ENCODE measurements at regions not wholly inside any gene's neighbourhood (a gene's known extent, or its start where the extent isn't known, plus 50 kb on each side); places are given as distances from the start of the nearest gene placed in this dataset.

DNA sequence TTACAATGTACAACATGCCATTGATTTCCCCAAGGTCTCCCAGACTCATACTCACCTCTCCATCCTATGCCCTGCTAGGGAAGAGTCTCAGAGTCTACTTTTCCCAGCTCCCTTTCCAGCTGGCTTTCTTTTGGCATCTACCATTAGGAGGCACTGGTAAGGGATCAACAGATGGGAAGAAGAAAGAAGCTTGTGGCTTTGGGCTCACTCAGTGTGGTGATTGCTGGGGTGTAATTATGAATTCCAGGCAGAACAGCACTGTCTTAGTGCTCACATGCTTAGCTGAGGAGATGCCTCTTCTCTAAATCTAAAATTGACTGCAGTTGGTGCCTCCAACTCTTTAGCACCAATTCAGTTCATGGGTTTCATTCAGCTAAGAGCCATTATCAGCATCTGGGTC lies 330.0 kb downstream of the PSAT1 start:
- Histone ChIP-seq H3K27ac (ENCODE audit: insufficient read depth, low read depth, low read length) (no peak overlapping the region), H3K4me1 (ENCODE audit: control insufficient read depth, extremely low read depth, insufficient read depth, low read length) (no peaks in the 10 kb centered on the region), H3K36me3 (ENCODE audit: control insufficient read depth in 2 of 2, extremely low read depth in 1 of 2, insufficient read depth in 2 of 2, low read length in 2 of 2) (no peaks in the 10 kb centered on the region), H3K4me3 (replicated peaks in 1 of 3; ENCODE audit: insufficient read depth in 1 of 3, low read depth in 1 of 3, low read length in 3 of 3) (no peak overlapping the region), H3K9me3 (replicated peaks; ENCODE audit: control insufficient read depth, insufficient read depth, low read length) (no peaks in the 10 kb centered on the region), H3K9me1 (replicated peaks; ENCODE audit: control insufficient read depth, extremely low read depth, insufficient read depth, low read length) (no peaks in the 10 kb centered on the region), H3K79me2 (ENCODE audit: control insufficient read depth, insufficient read depth, low read length) (no peaks in the 10 kb centered on the region), H3K27me3 (ENCODE audit: control insufficient read depth in 2 of 2, insufficient read depth in 2 of 2, low read length in 2 of 2) (no peaks in the 10 kb centered on the region), H3K4me2 (ENCODE audit: insufficient read depth, low read length) (no peak overlapping the region), H3K9ac (replicated peaks; ENCODE audit: extremely low read depth, insufficient read depth, low read length) (no peak overlapping the region), H4K20me1 (replicated peaks; ENCODE audit: control insufficient read depth, extremely low read depth, insufficient read depth, low read length) (no peaks in the 10 kb centered on the region), H2AFZ (ENCODE audit: low read depth, low read length) (no peak overlapping the region)
- dilution Hi-C loops (cut with MboI; ENCODE audit: extremely low pct_ligation_motif_present, low sequenced_read_pairs), result no loop called here
- ChIA-PET CTCF (no interaction called here), POLR2A (no interaction called here)
- no peak for TF ChIP-seq MYC (IDR thresholded peaks at IDR 0.05; ENCODE audit: low read depth, low read length)
- TF ChIP-seq GATA2 (IDR thresholded peaks at IDR 0.05; ENCODE audit: insufficient read depth, insufficient read length, low read depth, low read length), result no peak
- TF ChIP-seq, protein P1, sequence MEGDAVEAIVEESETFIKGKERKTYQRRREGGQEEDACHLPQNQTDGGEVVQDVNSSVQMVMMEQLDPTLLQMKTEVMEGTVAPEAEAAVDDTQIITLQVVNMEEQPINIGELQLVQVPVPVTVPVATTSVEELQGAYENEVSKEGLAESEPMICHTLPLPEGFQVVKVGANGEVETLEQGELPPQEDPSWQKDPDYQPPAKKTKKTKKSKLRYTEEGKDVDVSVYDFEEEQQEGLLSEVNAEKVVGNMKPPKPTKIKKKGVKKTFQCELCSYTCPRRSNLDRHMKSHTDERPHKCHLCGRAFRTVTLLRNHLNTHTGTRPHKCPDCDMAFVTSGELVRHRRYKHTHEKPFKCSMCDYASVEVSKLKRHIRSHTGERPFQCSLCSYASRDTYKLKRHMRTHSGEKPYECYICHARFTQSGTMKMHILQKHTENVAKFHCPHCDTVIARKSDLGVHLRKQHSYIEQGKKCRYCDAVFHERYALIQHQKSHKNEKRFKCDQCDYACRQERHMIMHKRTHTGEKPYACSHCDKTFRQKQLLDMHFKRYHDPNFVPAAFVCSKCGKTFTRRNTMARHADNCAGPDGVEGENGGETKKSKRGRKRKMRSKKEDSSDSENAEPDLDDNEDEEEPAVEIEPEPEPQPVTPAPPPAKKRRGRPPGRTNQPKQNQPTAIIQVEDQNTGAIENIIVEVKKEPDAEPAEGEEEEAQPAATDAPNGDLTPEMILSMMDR (IDR thresholded peaks at IDR 0.05; ENCODE audit: extremely low read depth in 1 of 2, insufficient read depth in 1 of 2, low read depth in 1 of 2, low read length in 2 of 2), result no peak
- TF ChIP-seq POLR2A (IDR thresholded peaks at IDR 0.05; ENCODE audit: low read depth, low read length), result no peak
- TF ChIP-seq JUN (IDR thresholded peaks at IDR 0.05; ENCODE audit: borderline replicate concordance, insufficient read depth, insufficient read length, low read depth), result no peak
- TF ChIP-seq FOS (IDR thresholded peaks at IDR 0.05; ENCODE audit: borderline replicate concordance, insufficient read depth, low read length), result no peak
- no peak for TF ChIP-seq POLR2AphosphoS5 (IDR thresholded peaks at IDR 0.05; ENCODE audit: insufficient read depth, low read depth, low read length)
- TF ChIP-seq, protein P2, sequence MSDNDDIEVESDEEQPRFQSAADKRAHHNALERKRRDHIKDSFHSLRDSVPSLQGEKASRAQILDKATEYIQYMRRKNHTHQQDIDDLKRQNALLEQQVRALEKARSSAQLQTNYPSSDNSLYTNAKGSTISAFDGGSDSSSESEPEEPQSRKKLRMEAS (IDR thresholded peaks at IDR 0.05; ENCODE audit: insufficient read depth, insufficient read length), result no peak
- TF ChIP-seq EZH2 (IDR thresholded peaks at IDR 0.05; ENCODE audit: borderline replicate concordance, low read depth, low read length, severe bottlenecking), result no peak
- no TSS peak for BruUV-seq (replicated peaks)
- intact Hi-C loops (cut with micrococcal nuclease), result no loop called here
- no peak for DNase-seq (ENCODE audit: low read depth, low spot score)
- no peak for FAIRE-seq
